ENCODE measurements at regions not wholly inside any gene's neighbourhood (a gene's known extent, or its start where the extent isn't known, plus 50 kb on each side); places are given as distances from the start of the nearest gene placed in this dataset.

- no peak for TF ChIP-seq CHD7 (IDR thresholded peaks at IDR 0.05; ENCODE audit: insufficient replicate concordance, low read length)
- no peak for TF ChIP-seq RBBP5 (IDR thresholded peaks at IDR 0.05; ENCODE audit: borderline replicate concordance, low read depth, low read length)
- no peak for TF ChIP-seq EZH2 (IDR thresholded peaks at IDR 0.05; ENCODE audit: low read depth, low read length, severe bottlenecking)
- no peak for TF ChIP-seq RFX5 (IDR thresholded peaks at IDR 0.05; ENCODE audit: borderline replicate concordance, low read depth, low read length)
- no peak for TF ChIP-seq EP300 (IDR thresholded peaks at IDR 0.05; ENCODE audit: borderline replicate concordance in 1 of 2, low read depth in 2 of 2, low read length in 2 of 2)
- TF ChIP-seq ASH2L (IDR thresholded peaks at IDR 0.05; ENCODE audit: low read length), result no peak
- no peak for TF ChIP-seq JUND (IDR thresholded peaks at IDR 0.05; ENCODE audit: low read length)
- no peak for TF ChIP-seq POLR2A (IDR thresholded peaks at IDR 0.05; ENCODE audit: control extremely low read depth in 1 of 2, low read depth in 2 of 2, low read length in 2 of 2)
- TF ChIP-seq CBX8 (IDR thresholded peaks at IDR 0.05; ENCODE audit: borderline replicate concordance, low read depth, low read length), result no peak
- TF ChIP-seq YY1 (IDR thresholded peaks at IDR 0.05; ENCODE audit: low read depth, low read length), result no peak
- no peak for TF ChIP-seq NANOG (IDR thresholded peaks at IDR 0.05; ENCODE audit: insufficient read depth, low read depth, low read length, poor library complexity, severe bottlenecking)
- no peak for TF ChIP-seq CTBP2 (IDR thresholded peaks at IDR 0.05; ENCODE audit: borderline replicate concordance, insufficient read depth, insufficient read length, low read length)
Observed at GRCh38 chr5:99272576-99272975, 343.8 kb upstream of the CHD1 start (continued).

Data from H1 (cell line).